ENCODE measurements at regions not wholly inside any gene's neighbourhood (a gene's known extent, or its start where the extent isn't known, plus 50 kb on each side); places are given as distances from the start of the nearest gene placed in this dataset.

DNA sequence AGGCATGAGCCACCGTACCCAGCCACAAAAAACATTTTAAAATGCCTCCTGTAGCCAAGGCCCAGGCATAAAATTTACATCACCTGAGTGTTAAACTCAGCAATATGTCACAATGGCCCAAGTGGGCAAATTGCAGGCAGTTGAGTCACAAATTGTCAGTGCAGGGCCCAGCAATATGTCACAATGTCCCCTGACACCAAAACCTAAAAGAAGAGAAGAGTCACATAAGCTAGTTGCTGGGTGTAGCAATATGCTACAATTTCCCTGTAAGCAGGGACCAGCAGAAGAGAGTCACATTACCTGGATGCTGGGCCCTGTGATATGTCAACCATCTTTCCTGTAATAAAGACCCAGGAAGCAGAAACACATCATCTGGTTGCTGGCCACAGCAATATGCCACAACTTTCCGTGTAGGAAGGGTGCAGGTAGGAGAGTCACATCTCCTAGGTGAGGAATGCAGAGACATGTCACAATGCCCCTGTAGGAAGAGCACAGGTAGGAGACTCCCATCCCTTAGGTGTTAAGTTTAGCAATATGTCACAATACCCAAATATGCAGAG lies 136.0 kb upstream of the ZNF91 start:
- intact Hi-C loops (cut with DNase I), result no loop called here
- no peak overlapping the region for H3K27ac ChIP-seq
- DNase-seq, result no peak
- H3K36me3 ChIP-seq, result no peaks in the 10 kb centered on the region
- H3K27me3 ChIP-seq, result no peaks in the 10 kb centered on the region
- no peaks in the 10 kb centered on the region for H3K9me3 ChIP-seq
- TF ChIP-seq, protein P1, sequence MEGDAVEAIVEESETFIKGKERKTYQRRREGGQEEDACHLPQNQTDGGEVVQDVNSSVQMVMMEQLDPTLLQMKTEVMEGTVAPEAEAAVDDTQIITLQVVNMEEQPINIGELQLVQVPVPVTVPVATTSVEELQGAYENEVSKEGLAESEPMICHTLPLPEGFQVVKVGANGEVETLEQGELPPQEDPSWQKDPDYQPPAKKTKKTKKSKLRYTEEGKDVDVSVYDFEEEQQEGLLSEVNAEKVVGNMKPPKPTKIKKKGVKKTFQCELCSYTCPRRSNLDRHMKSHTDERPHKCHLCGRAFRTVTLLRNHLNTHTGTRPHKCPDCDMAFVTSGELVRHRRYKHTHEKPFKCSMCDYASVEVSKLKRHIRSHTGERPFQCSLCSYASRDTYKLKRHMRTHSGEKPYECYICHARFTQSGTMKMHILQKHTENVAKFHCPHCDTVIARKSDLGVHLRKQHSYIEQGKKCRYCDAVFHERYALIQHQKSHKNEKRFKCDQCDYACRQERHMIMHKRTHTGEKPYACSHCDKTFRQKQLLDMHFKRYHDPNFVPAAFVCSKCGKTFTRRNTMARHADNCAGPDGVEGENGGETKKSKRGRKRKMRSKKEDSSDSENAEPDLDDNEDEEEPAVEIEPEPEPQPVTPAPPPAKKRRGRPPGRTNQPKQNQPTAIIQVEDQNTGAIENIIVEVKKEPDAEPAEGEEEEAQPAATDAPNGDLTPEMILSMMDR (IDR thresholded peaks at IDR 0.05), result no peak
- H3K9ac ChIP-seq (ENCODE audit: low read depth in 2 of 2, low read length in 2 of 2), result no peak overlapping the region
- no peak overlapping the region for H3K4me3 ChIP-seq
- no peaks in the 10 kb centered on the region for H3K4me1 ChIP-seq

DNA sequence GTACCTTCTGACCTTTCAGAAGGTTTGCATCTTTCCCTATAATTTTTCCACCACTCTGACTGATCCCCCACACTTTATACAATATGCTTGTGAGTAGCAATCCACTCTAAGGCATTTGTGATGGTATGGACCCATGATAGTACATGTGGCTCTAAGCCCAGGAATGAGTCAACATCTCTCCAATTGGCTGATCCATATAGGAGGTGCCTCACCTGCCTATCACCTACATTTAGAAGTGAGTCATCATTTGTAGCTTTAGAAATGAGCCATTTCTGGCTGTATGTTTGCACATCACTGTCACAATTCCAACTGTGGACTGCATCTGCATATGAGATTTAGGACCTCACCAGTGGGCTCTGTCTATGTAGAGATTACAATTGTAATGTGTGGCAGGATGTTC lies 133.1 kb upstream of the ZNF91 start:
- no peak overlapping the region for H3K9ac ChIP-seq (ENCODE audit: low read depth in 2 of 2, low read length in 2 of 2)
- intact Hi-C loops (cut with DNase I), result no loop called here
- DNase-seq, result no peak
- H3K27me3 ChIP-seq, result no peaks in the 10 kb centered on the region
- no peaks in the 10 kb centered on the region for H3K36me3 ChIP-seq
- H3K4me1 ChIP-seq, result no peaks in the 10 kb centered on the region
- H3K4me3 ChIP-seq, result no peak overlapping the region
- no peaks in the 10 kb centered on the region for H3K9me3 ChIP-seq
- H3K27ac ChIP-seq, result no peak overlapping the region
- TF ChIP-seq, protein P1 (IDR thresholded peaks at IDR 0.05), result no peak

DNA sequence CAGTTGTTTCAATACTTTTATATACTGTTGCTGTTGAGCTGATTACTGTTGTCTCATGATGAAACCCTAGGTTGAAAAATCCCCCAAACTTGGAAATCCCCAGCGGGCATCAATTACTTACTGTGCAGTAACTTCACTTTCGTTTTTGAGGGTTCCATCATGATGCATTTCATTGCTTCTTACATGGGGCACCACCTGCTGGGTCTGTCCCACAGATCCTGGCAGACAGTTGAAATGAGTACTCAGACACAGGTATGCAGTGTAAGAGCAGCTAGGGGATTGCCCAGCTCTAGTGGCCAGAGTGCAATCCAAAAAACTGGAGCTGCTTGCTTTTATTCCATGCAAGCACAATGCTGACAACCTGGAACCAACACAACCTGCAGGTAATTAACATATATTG lies 132.5 kb upstream of the ZNF91 start:
- H3K4me3 ChIP-seq, result no peak overlapping the region
- DNase-seq, result no peak
- intact Hi-C loops (cut with DNase I), result no loop called here
- H3K9me3 ChIP-seq, result no peaks in the 10 kb centered on the region
- no peaks in the 10 kb centered on the region for H3K27me3 ChIP-seq
- no peak overlapping the region for H3K27ac ChIP-seq
- H3K9ac ChIP-seq (ENCODE audit: low read depth in 2 of 2, low read length in 2 of 2), result no peak overlapping the region
- H3K4me1 ChIP-seq, result no peaks in the 10 kb centered on the region
- TF ChIP-seq, protein P1 (IDR thresholded peaks at IDR 0.05), result no peak
- H3K36me3 ChIP-seq, result no peaks in the 10 kb centered on the region

DNA sequence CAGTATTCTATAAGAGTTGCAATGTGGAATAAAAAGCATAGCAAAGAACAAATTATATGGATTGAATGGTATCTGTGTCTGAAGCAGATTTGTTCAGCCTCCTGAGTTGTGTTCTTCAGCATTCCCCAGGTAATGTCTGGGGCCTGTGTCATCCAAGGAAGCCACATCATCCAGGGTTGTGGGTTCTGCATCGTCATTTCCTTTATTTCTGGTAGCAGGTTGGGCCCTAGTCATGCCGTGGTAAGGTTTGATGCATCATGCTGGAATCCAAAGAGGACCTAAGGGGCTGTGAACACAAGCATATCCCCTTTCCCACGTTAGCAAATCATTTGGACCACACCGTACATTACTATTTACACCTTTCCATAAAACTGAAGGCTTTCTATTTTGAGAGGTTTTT lies 131.0 kb upstream of the ZNF91 start:
- Histone ChIP-seq H3K36me3 (no peaks in the 10 kb centered on the region), H3K4me1 (no peaks in the 10 kb centered on the region), H3K4me3 (no peak overlapping the region), H3K27me3 (no peaks in the 10 kb centered on the region), H3K27ac (no peak overlapping the region), H3K9ac (ENCODE audit: low read depth in 2 of 2, low read length in 2 of 2) (no peak overlapping the region), H3K9me3 (no peaks in the 10 kb centered on the region)
- TF ChIP-seq, protein P1 (IDR thresholded peaks at IDR 0.05), result no peak
- intact Hi-C loops (cut with DNase I), result no loop called here
- DNase-seq, result no peak

DNA sequence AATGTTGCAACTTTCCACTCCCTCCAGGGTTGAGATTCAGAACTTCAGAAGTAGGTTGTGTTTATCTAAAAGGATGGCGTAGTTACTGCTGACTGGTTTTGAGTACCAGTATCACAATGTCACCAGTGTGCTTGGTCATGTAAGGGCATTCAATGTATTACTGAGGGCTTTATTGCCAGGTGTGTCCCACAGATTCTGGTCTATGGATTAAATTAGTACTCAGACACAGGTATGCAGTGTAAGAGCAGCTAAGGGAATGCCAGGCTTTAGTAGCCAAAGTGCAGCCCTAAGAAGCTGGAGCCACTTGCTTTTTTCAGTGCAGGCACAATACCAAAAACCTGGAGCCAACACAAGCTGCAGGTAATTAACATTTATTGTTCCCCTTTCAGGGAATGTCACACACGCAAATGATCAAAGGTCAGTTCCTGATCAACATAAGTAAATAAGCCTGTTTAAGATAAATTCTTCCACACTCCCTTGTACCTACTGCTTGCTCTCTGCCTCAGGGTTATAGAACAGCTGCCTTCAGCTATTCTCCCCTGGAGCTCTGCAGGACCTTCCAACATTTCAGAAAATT lies 130.1 kb upstream of the ZNF91 start:
- no peak overlapping the region for H3K9ac ChIP-seq (ENCODE audit: low read depth in 2 of 2, low read length in 2 of 2)
- intact Hi-C loops (cut with DNase I), result no loop called here
- H3K27ac ChIP-seq, result peak overlapping the region; percentile 49
- no peaks in the 10 kb centered on the region for H3K36me3 ChIP-seq
- H3K9me3 ChIP-seq, result no peaks in the 10 kb centered on the region
- no peaks in the 10 kb centered on the region for H3K27me3 ChIP-seq
- peak; percentile 62 for DNase-seq
- no peaks in the 10 kb centered on the region for H3K4me1 ChIP-seq
- TF ChIP-seq, protein P1 (IDR thresholded peaks at IDR 0.05), result no peak
- no peak overlapping the region for H3K4me3 ChIP-seq
